ENCODE measurements at regions not wholly inside any gene's neighbourhood (a gene's known extent, or its start where the extent isn't known, plus 50 kb on each side); places are given as distances from the start of the nearest gene placed in this dataset.

DNA sequence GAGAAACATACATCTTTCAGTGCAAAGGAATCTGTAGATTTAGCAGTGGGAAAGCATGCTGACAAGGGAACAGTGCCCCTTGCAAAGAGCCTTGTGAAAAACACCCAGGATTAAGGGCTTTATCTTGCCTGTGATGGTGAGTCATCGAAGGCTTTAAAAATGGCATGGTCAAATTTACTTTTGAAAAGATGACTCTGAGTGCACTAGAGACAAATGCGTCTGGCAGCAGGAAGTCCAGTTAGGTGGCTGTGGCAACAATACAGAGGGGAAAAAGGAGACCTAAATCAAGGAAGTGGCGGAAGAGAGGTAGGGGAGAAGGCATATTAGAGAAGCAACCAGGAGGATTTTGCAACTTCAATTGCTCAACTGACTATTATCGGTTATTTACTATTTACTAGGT is 472.6 kb upstream of the CPEB2 start:
- TF ChIP-seq, protein P1, sequence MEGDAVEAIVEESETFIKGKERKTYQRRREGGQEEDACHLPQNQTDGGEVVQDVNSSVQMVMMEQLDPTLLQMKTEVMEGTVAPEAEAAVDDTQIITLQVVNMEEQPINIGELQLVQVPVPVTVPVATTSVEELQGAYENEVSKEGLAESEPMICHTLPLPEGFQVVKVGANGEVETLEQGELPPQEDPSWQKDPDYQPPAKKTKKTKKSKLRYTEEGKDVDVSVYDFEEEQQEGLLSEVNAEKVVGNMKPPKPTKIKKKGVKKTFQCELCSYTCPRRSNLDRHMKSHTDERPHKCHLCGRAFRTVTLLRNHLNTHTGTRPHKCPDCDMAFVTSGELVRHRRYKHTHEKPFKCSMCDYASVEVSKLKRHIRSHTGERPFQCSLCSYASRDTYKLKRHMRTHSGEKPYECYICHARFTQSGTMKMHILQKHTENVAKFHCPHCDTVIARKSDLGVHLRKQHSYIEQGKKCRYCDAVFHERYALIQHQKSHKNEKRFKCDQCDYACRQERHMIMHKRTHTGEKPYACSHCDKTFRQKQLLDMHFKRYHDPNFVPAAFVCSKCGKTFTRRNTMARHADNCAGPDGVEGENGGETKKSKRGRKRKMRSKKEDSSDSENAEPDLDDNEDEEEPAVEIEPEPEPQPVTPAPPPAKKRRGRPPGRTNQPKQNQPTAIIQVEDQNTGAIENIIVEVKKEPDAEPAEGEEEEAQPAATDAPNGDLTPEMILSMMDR (IDR thresholded peaks at IDR 0.05; ENCODE audit: low read depth, low read length, missing control alignments) = no peak
- DNase-seq (ENCODE audit: low read depth) = no peak

DNA sequence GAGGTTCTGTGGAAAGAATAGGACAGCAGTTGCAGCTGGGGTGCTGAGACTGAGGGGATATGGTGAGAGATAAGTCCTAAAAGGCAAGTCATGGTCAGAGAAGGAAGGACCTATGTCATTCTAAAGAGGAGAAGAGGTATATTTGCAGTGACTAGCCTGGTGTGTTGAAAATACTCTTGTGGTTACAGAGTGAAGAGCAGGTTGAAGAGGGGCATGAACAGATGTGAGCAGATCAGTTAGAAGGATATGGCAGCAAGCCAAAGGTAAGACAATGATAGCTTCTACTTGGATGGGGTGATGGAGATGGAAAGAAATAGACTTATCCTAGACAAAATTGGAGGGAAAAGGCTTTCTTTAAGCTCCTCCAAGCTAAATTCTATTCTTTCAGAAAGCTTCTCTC is 469.8 kb upstream of the CPEB2 start:
- H3K4me3 ChIP-seq (ENCODE audit: low read depth, low read length) = no peak overlapping the region
- no peak for DNase-seq (ENCODE audit: low read depth)
- TF ChIP-seq, protein P1 (IDR thresholded peaks at IDR 0.05; ENCODE audit: low read depth, low read length, missing control alignments) = no peak

More for the DNA sequence above, 472.6 kb upstream of the CPEB2 start:
- no peak overlapping the region for H3K4me3 ChIP-seq (ENCODE audit: low read depth, low read length)

DNA sequence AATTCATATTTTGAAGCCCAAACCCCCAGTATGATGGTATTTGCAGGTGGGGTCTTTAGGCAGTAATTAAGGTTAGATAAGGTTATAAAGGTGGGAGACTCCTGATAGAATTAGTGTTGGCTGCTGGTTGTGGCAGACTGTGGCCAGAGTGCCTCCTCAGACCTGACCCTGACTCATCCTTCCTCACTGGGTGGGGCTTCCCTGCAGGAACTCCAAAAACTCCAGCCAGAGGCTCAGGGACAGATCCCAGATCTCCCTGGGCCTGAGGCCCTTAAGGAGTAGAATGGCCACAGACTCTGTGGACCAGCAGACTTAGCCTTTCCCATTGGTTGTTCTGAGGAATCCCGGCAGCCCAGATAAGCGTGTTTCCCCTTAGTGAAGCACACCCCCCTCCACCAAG is 463.0 kb upstream of the CPEB2 start:
- no peak for DNase-seq (ENCODE audit: low read depth)
- H3K4me3 ChIP-seq (ENCODE audit: low read depth, low read length) = no peak overlapping the region
- TF ChIP-seq, protein P1 (IDR thresholded peaks at IDR 0.05; ENCODE audit: low read depth, low read length, missing control alignments) = no peak

DNA sequence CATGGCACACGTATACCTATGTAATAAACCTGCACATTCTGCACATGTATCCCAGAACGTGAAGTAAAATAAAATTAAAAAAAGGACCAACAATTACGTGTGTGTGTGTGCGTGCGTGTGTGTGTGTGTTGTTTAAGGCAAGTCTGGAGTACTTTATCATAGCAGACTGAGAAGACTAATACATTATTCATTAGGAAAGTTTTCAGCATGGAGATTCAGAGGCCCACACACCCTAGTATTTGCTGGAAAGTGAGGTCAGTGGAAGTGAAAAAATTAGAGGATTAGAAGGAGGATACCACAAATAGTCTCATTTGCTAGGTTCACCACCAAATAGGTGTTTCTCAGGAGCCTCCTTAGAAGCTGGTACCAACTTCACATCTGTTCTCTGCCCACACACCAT is 457.1 kb upstream of the CPEB2 start:
- TF ChIP-seq, protein P1 (IDR thresholded peaks at IDR 0.05; ENCODE audit: low read depth, low read length, missing control alignments) = no peak
- DNase-seq (ENCODE audit: low read depth) = no peak
- H3K4me3 ChIP-seq (ENCODE audit: low read depth, low read length) = no peak overlapping the region

DNA sequence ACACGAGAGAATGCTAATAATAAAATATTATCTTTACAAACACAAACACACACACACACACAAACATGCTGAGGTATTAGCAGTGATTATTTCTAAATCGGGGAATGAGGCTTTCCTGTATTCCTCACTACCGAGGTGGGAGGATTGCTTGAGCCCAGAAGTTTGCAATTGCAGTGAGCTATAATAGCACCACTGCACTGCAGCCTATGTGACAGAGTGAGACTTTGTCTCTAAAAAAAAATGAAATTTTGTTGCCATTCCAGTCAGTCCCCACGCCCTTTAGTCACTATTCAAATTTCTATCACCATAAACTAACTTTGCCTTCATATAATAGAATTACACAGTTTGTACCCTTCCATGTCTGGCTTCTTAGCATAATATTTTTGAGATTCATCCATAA is 456.5 kb upstream of the CPEB2 start:
- TF ChIP-seq, protein P1 (IDR thresholded peaks at IDR 0.05; ENCODE audit: low read depth, low read length, missing control alignments) = no peak
- no peak overlapping the region for H3K4me3 ChIP-seq (ENCODE audit: low read depth, low read length)

DNA sequence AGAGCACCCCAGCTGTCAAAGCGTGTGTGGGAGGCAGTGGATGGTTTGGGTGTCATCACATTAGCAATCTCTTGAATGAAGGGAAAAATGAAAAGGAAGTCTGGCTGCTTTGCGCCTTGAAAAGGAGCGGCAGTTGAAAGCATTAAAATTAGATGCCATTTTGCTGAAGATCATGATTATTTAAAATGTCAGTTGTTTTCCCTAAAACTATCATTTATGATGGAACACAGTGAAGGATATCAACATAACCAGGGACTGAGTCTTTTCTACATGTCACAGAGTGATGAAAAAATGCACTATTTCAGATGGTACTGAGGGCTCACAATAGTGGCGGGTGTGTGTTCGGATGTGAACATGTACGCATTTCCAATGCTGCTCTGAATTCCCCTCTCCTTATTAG is 450.2 kb upstream of the CPEB2 start:
- no peak overlapping the region for H3K4me3 ChIP-seq (ENCODE audit: low read depth, low read length)
- DNase-seq (ENCODE audit: low read depth) = no peak
- TF ChIP-seq, protein P1 (IDR thresholded peaks at IDR 0.05; ENCODE audit: low read depth, low read length, missing control alignments) = no peak

More for the DNA sequence above, 456.5 kb upstream of the CPEB2 start:
- no peak for DNase-seq (ENCODE audit: low read depth)

DNA sequence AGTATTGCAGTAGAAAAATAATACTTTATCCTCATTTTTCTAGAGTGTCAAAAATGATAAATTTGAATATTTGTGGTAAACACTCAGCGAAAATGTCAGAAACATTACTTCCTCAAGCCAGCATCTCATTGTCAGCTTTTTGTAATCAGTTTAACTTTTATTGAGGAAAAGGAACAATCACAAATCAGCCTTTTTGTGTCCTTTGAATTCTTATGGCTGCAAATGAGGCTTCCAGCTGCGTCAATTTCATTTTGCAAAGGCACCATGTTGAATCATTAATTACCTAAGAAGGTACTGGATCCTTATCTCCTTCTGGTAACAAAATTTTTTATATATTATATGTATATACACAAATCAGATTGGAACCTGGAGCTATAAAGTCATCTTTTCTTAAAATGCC is 442.6 kb upstream of the CPEB2 start:
- no peak for DNase-seq (ENCODE audit: low read depth)
- TF ChIP-seq, protein P1 (IDR thresholded peaks at IDR 0.05; ENCODE audit: low read depth, low read length, missing control alignments) = no peak
- H3K4me3 ChIP-seq (ENCODE audit: low read depth, low read length) = no peak overlapping the region

Measured in GM12864 (cell line).